GM12864 (cell line): ENCODE measurements at regions not wholly inside any gene's neighbourhood (a gene's known extent, or its start where the extent isn't known, plus 50 kb on each side); places are given as distances from the start of the nearest gene placed in this dataset.

Experiments used
- DNase-seq: peaks from one replicate; pipeline ENCODE4 v3.0.0-alpha.2; 2011; ENCODE audit warnings: low read depth
- H3K4me3 ChIP-seq: 2 replicates; pipeline ENCODE4 v1.5.1; 2011; ENCODE audit warnings: mild to moderate bottlenecking, low read depth, low read length, control low read depth
- TF ChIP-seq, protein P1 (sequence below): IDR thresholded peaks from 2 replicates; pipeline ENCODE4 v1.5.1; 2011; ENCODE audit warnings: low read depth, mild to moderate bottlenecking, moderate library complexity, low read length, control low read depth, inconsistent platforms; ENCODE audit errors: missing control alignments

DNA sequence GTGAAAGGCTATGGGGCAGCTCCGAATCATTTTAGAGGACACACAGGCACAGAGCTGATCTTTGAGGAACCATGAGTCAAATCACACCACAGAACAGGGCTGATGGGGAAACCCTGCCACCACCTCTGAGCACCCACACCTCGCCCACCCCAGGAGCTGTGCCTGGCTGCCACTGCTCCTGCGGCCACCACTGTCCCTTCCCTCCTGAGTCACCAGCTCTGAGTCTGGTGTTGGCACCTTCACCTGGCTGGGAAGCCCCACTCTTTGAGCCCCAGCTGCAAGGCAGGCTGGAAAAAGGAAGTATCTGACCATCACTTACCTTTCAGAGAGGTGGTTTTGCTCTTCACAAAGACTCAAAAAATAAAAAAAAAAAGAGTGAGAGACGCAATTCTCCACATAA, 63.6 kb upstream of the MEF2A start:
- DNase-seq: peak; percentile 68
- H3K4me3 ChIP-seq: peak overlapping the region; percentile 19; the same call in 1 of the 2 replicates
- TF ChIP-seq, protein P1, sequence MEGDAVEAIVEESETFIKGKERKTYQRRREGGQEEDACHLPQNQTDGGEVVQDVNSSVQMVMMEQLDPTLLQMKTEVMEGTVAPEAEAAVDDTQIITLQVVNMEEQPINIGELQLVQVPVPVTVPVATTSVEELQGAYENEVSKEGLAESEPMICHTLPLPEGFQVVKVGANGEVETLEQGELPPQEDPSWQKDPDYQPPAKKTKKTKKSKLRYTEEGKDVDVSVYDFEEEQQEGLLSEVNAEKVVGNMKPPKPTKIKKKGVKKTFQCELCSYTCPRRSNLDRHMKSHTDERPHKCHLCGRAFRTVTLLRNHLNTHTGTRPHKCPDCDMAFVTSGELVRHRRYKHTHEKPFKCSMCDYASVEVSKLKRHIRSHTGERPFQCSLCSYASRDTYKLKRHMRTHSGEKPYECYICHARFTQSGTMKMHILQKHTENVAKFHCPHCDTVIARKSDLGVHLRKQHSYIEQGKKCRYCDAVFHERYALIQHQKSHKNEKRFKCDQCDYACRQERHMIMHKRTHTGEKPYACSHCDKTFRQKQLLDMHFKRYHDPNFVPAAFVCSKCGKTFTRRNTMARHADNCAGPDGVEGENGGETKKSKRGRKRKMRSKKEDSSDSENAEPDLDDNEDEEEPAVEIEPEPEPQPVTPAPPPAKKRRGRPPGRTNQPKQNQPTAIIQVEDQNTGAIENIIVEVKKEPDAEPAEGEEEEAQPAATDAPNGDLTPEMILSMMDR: no peak

DNA sequence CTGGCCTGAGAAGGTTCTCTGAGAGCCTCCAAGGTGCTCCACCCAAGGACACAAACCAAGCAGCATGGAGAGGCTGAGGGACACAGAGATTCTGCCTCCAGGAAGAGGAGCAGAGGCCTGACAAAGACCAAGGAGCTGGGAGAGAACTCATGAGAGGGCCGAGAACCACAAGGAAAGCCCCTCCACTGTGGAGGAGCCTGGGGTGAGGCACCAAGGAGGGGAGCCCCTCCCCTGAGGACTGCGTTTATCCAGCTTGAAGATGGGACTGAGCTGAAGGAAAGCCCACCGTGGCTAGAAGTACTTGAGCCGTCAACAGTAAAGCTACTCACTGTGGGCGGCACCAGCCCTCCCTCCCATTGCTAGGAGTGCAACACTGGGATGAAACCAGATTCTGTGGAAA, 63.1 kb upstream of the MEF2A start:
- TF ChIP-seq, protein P1: no peak
- H3K4me3 ChIP-seq: peak overlapping the region; percentile 19
- DNase-seq: no peak

DNA sequence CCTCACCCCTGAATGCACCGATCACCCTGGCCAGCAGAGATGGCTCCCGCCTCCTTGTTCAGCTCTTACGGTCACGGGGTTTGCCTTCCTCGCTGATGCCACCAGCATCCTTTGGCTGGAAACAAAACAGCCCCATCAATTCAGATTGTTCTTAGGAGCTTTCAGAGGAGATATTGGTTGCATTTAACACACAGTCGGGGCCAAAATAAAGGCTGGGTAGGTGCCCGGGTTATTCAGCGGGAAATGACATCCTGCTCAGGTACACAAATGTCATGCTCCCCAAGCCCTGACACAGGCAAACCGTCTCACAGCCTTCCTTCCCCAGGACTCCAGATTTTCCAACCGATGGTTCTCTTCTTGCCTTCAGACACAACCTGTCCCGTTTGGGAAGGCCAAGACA, 62.4 kb upstream of the MEF2A start:
- no peak for DNase-seq
- TF ChIP-seq, protein P1: no peak
- H3K4me3 ChIP-seq: peak overlapping the region; percentile 19; the same call in 1 of the 2 replicates

DNA sequence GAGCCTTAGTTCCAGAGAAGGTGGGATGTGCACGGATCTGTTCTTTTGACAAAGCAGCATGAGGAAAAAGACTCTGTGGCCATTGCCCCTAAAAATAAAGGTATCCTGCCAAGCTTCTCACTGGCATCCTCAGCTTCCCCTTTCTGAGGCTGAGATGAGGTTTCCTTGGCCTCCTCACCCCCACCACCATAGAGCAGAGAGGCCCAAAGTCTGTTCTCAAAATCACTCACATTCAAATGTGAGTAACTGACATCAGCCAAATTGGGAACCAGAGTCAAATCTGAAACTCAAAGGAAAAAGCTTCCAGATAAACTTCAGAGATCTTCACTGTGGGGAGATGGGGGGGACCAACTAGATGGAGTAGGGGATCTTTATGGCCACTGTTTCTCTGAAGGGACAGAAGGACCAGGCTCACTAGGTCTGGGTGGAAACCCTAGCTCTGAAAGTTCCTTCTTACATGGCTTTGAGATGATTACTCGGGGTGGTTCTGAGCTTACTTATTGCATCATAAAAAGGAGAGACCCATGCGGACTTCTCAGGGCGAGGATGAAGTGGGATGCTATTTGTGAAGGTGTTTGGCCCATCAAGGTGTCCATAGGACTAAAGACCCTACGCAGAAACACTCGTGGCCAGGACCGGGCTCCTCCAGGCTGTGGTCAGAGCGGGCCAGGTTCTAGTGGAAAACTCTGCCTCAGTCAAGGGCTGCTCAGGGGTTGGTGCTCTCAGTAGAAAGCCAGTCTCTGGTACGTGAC, 61.5 kb upstream of the MEF2A start:
- TF ChIP-seq, protein P1: no peak
- H3K4me3 ChIP-seq: peak overlapping the region; percentile 22; the same call in 1 of the 2 replicates
- peak; percentile 64 for DNase-seq

DNA sequence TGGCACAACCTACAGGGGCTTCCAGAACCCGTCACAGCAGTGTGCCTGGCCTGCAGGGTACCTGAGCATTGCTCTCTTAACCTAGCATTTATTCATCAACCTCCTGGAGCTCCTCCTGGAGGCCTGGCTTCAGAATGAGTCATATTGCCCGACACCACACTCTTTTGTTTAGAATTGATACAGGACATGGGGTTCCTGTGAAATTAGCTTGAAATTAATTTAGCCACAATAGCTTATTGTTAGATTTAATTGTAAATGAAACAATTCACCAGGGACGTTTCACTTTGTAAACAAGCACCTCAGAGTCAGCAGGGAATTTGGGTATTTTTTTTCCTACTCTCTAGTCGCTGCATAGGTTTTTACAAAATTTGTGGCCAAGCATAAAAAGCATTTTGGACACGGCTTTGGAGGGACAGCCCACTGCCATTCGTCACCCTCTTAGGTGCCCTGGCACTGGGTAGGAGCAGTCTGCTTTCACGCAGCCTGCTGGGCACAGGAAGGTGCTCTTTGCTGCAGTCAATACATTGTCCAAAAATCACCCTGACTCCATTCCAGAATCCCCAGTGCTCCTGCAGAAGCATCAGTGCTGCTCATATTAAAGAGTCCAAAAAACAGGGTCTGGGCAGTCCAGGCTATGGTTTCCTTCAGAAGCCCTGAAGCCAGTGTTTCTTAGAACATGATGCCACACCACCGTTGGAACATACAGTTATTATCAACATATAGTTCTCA, 60.8 kb upstream of the MEF2A start:
- DNase-seq: peak; percentile 57
- peak overlapping the region; percentile 22; the same call in 1 of the 2 replicates for H3K4me3 ChIP-seq
- TF ChIP-seq, protein P1: peak; percentile 27

DNA sequence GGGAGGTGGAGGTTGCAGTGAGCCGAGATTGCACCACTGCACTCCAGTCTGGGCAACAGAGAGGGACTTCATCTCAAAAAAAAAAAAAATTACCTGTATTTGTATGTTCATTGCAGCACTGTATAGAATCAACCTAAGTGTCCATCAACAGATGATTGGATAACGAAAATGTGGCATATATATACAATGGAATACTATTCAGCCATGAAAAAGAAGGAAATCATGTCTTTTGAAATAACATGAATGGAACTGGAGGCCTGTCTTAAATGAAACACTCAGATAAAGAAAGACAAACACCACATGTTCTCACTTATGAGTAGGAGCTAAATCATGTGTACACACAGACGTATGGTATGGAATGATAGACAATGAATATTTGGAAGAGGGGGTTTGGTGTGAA, 59.4 kb upstream of the MEF2A start:
- TF ChIP-seq, protein P1: no peak
- DNase-seq: no peak
- no peak overlapping the region for H3K4me3 ChIP-seq
